GM12878 (cell line): ENCODE measurements at regions not wholly inside any gene's neighbourhood (a gene's known extent, or its start where the extent isn't known, plus 50 kb on each side); places are given as distances from the start of the nearest gene placed in this dataset.
"Not testable (repeated sequence)": the region's sequence is repeated elsewhere in the genome, so short reads cannot be mapped to it uniquely, and the experiment has no call there.

Experiments used
- ATAC-seq: fragments of 200-7000 bp; cut with Tn5 transposase; 3 replicates; pipeline ENCODE4 v1.9.1; 2020; ENCODE audit warnings: mild to moderate bottlenecking, moderate library complexity
- BruUV-seq: library from RNA; stranded (reverse); fragments of 400-500 nt; replicated peaks from 2 replicates; lab custom pipeline; 2021; lab: Mats Ljungman, UMichigan
- CTCF ChIA-PET: fragments of 300-600 bp; sonication (Branson Sonifier 250); formaldehyde crosslinking; extraction: SDS; loops from one replicate; lab custom pipeline; 2021; ENCODE audit warnings: inconsistent platforms; lab: Yijun Ruan, JAX
- POLR2A ChIA-PET: fragments of 350-600 bp; formaldehyde crosslinking; extraction: SDS; loops from one replicate; lab custom pipeline; 2021; ENCODE audit warnings: inconsistent platforms; lab: Charles Lee
- RAD21 ChIA-PET: fragments of 300-600 bp; sonication (Branson Sonifier 250); formaldehyde crosslinking; loops from one replicate; lab custom pipeline; 2023; ENCODE audit warnings: antibody characterized with exemption; ENCODE audit not compliant: unreplicated experiment; lab: Charles Lee
- SMC1A ChIA-PET: fragments of 300-600 bp; sonication (Branson Sonifier 250); formaldehyde crosslinking; loops from one replicate; lab custom pipeline; 2023; ENCODE audit not compliant: unreplicated experiment, uncharacterized antibody; lab: Charles Lee
- DNase-seq: peaks from one replicate; pipeline ENCODE4 v3.0.0-alpha.2; 2011; ENCODE audit warnings: low read depth, low spot score
- FAIRE-seq: peaks from 3 replicates; lab custom pipeline; 2011; peaks lifted over from hg19 to GRCh38; lab: Jason Lieb, UNC
- H2AFZ ChIP-seq: 2 replicates; pipeline ENCODE4 v1.6.0; 2011; ENCODE audit warnings: low read depth, low read length, control low read depth; ENCODE audit not compliant: control insufficient read depth
- H3K27ac ChIP-seq: 2 replicates; pipeline ENCODE4 v1.5.1; 2011; ENCODE audit warnings: control low read depth; ENCODE audit not compliant: control insufficient read depth, insufficient read depth
- H3K27me3 ChIP-seq, 2 experiments: replicated peaks in 1 of 2; 2 replicates each; pipeline versions ENCODE4 v1.6.0 to v1.6.1; 2011; ENCODE audit warnings: low read length in 1 of 2; ENCODE audit not compliant: control insufficient read depth in 2 of 2, insufficient read depth in 2 of 2
- H3K36me3 ChIP-seq, 2 experiments: 2 replicates each; pipeline ENCODE4 v1.5.1; 2011; ENCODE audit warnings: low read length in 1 of 2; ENCODE audit not compliant: control insufficient read depth in 2 of 2, insufficient read depth in 2 of 2
- H3K4me1 ChIP-seq: 2 replicates; pipeline ENCODE4 v1.6.1; 2011; ENCODE audit warnings: mild to moderate bottlenecking, low read length, moderate library complexity, mixed read lengths; ENCODE audit not compliant: control insufficient read depth, insufficient read depth
- H3K4me2 ChIP-seq: 2 replicates; pipeline ENCODE4 v1.6.0; 2011; ENCODE audit warnings: control low read depth; ENCODE audit not compliant: control insufficient read depth, insufficient read depth
- H3K4me3 ChIP-seq: fragments of 200-600 bp; sonication (generic); 2 replicates; pipeline ENCODE4 v1.5.1; 2016
- H3K79me2 ChIP-seq: 2 replicates; pipeline ENCODE4 v1.6.0; 2011; ENCODE audit warnings: low read length; ENCODE audit not compliant: control insufficient read depth, insufficient read depth
- H3K9ac ChIP-seq: 2 replicates; pipeline ENCODE4 v1.8.0; 2011; ENCODE audit warnings: low read length, control low read depth, mixed read lengths; ENCODE audit not compliant: control insufficient read depth, insufficient read depth
- H3K9me3 ChIP-seq: replicated peaks from 3 replicates; pipeline ENCODE4 v1.5.1; 2011; ENCODE audit warnings: mild to moderate bottlenecking, low read length; ENCODE audit not compliant: control insufficient read depth, insufficient read depth
- H4K20me1 ChIP-seq: 2 replicates; pipeline ENCODE4 v1.6.0; 2011; ENCODE audit not compliant: control insufficient read depth, insufficient read depth
- EGR1 ChIP-seq, 2 experiments: IDR thresholded peaks; 1 replicate in 1 of 2; 2 replicates in 1 of 2; pipeline ENCODE4 v1.6.1; 2011 to 2012; ENCODE audit warnings: low read depth in 2 of 2, low read length in 2 of 2, borderline replicate concordance in 1 of 2, mild to moderate bottlenecking in 1 of 2, moderate library complexity in 1 of 2
- EZH2 ChIP-seq: IDR thresholded peaks from 2 replicates; pipeline ENCODE4 v1.6.1; 2012; ENCODE audit warnings: low read depth, mild to moderate bottlenecking, control low read depth, inconsistent platforms, low read length, borderline replicate concordance; ENCODE audit not compliant: control insufficient read depth
- GATAD2B ChIP-seq: fragments of 450-650 bp; conservative IDR thresholded peaks from 2 replicates; pipeline ENCODE4 v1.6.1; 2017; ENCODE audit warnings: low read depth, mild to moderate bottlenecking, moderate library complexity
- NFXL1 ChIP-seq: fragments of 450-650 bp; IDR thresholded peaks from 2 replicates; pipeline ENCODE4 v1.6.1; 2017; ENCODE audit warnings: antibody characterized with exemption, mild to moderate bottlenecking, borderline replicate concordance
- YBX1 ChIP-seq: fragments of 450-650 bp; IDR thresholded peaks from 2 replicates; pipeline ENCODE4 v1.6.1; 2016; ENCODE audit warnings: antibody characterized with exemption
- ZBTB11 ChIP-seq: fragments of 450-650 bp; formaldehyde crosslinking; IDR thresholded peaks from 2 replicates; pipeline ENCODE4 v1.5.0; 2022; ENCODE audit warnings: mild to moderate bottlenecking, missing genetic modification characterization
- ZNF687 ChIP-seq: fragments of 450-650 bp; IDR thresholded peaks from 2 replicates; pipeline ENCODE4 v1.6.1; 2017; ENCODE audit warnings: mild to moderate bottlenecking, moderate library complexity
- in situ Hi-C: fragments of 300-500 bp; cut with MboI; formaldehyde crosslinking; loops from 9 replicates; pipeline ENCODE4 v1.14.3; 2018; ENCODE audit warnings: mixed read lengths
- intact Hi-C: fragments of 100-400 bp; cut with micrococcal nuclease; formaldehyde crosslinking; loops from one replicate; pipeline ENCODE4 v1.14.2; 2022; ENCODE audit not compliant: unreplicated experiment
- TF ChIP-seq, protein P1 (sequence below): IDR thresholded peaks from 2 replicates; pipeline ENCODE4 v1.6.1; 2011; ENCODE audit warnings: low read depth, mild to moderate bottlenecking, low read length, moderate library complexity, borderline replicate concordance; ENCODE audit errors: extremely low read depth
- TF ChIP-seq, protein P2 (sequence below): IDR thresholded peaks from 2 replicates; pipeline ENCODE4 v1.6.1; 2012; ENCODE audit warnings: mild to moderate bottlenecking, low read depth, low read length

DNA sequence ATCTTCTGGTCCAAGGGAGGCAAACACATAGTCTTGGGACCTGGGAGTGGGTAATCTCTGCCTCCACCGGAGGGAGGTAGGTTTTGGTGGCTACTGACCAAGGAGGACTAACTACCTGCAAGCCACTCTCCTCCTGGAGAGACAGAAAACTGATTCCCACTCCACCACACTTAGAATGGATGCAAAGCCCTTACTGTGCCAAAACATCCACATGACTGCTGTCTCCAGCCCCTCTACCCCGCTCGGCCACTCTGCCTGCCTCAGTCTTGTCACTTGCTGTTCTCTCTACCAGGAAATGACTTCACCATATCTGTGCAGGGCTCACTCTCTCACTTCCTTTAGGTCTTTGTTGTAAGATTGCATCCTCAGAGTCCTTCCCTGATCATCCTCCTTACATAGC, 129.5 kb upstream of the ARG1 start (continued):
- TF ChIP-seq ZNF687 (no peak), ZBTB11 (CRISPR knock-in tag) (no peak), EZH2 (no peak), GATAD2B (no peak), EGR1 (IDR thresholded peaks at IDR 0.05; ENCODE audit: borderline replicate concordance in 1 of 2, low read depth in 2 of 2, low read length in 2 of 2) (no peak), NFXL1 (no peak), YBX1 (no peak)
- TF ChIP-seq, protein P1, sequence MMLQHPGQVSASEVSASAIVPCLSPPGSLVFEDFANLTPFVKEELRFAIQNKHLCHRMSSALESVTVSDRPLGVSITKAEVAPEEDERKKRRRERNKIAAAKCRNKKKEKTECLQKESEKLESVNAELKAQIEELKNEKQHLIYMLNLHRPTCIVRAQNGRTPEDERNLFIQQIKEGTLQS, result no peak
- TF ChIP-seq, protein P2, sequence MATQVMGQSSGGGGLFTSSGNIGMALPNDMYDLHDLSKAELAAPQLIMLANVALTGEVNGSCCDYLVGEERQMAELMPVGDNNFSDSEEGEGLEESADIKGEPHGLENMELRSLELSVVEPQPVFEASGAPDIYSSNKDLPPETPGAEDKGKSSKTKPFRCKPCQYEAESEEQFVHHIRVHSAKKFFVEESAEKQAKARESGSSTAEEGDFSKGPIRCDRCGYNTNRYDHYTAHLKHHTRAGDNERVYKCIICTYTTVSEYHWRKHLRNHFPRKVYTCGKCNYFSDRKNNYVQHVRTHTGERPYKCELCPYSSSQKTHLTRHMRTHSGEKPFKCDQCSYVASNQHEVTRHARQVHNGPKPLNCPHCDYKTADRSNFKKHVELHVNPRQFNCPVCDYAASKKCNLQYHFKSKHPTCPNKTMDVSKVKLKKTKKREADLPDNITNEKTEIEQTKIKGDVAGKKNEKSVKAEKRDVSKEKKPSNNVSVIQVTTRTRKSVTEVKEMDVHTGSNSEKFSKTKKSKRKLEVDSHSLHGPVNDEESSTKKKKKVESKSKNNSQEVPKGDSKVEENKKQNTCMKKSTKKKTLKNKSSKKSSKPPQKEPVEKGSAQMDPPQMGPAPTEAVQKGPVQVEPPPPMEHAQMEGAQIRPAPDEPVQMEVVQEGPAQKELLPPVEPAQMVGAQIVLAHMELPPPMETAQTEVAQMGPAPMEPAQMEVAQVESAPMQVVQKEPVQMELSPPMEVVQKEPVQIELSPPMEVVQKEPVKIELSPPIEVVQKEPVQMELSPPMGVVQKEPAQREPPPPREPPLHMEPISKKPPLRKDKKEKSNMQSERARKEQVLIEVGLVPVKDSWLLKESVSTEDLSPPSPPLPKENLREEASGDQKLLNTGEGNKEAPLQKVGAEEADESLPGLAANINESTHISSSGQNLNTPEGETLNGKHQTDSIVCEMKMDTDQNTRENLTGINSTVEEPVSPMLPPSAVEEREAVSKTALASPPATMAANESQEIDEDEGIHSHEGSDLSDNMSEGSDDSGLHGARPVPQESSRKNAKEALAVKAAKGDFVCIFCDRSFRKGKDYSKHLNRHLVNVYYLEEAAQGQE, result no peak

- RAD21 ChIA-PET, POLR2A ChIA-PET, BruUV-seq, H3K4me3 ChIP-seq, H3K9me3 ChIP-seq, FAIRE-seq, SMC1A ChIA-PET, H3K79me2 ChIP-seq, H3K9ac ChIP-seq, DNase-seq, ATAC-seq, H3K4me1 ChIP-seq, H3K27me3 ChIP-seq, H3K36me3 ChIP-seq, H2AFZ ChIP-seq, in situ Hi-C loops, CTCF ChIA-PET, H3K4me2 ChIP-seq, H4K20me1 ChIP-seq, intact Hi-C loops, H3K27ac ChIP-seq: not testable (repeated sequence)
Observed at GRCh38 chr6:131445356-131445755, 127.7 kb upstream of the ARG1 start.
